A673 (cell line): ENCODE measurements at regions not wholly inside any gene's neighbourhood (a gene's known extent, or its start where the extent isn't known, plus 50 kb on each side); places are given as distances from the start of the nearest gene placed in this dataset.

ENCODE experiments used
- BruUV-seq: library from RNA; stranded (reverse); fragments of 400-500 nt; replicated peaks from 2 replicates; lab custom pipeline; 2021; lab: Mats Ljungman, UMichigan
- CTCF ChIA-PET: fragments of 300-600 bp; sonication (Branson Sonifier 250); formaldehyde crosslinking; loops from one replicate; lab custom pipeline; 2022; ENCODE audit warnings: antibody characterized with exemption; lab: Charles Lee
- POLR2A ChIA-PET: fragments of 300-600 bp; sonication (Branson Sonifier 250); formaldehyde crosslinking; loops from one replicate; lab custom pipeline; 2022; ENCODE audit warnings: antibody characterized with exemption; ENCODE audit not compliant: low non-redundant PET; lab: Charles Lee
- DNase-seq: peaks from one replicate; pipeline ENCODE4 v3.0.0-alpha.2; 2015; ENCODE audit warnings: low spot score
- H3K27ac ChIP-seq: fragments of 200-600 bp; sonication (generic); 2 replicates; pipeline ENCODE4 v1.5.1; 2016; ENCODE audit warnings: mixed run types, low read depth, mild to moderate bottlenecking, mixed read lengths, antibody characterized with exemption, low read length; ENCODE audit not compliant: poor library complexity, severe bottlenecking
- H3K27me3 ChIP-seq: fragments of 200-600 bp; sonication (generic); replicated peaks from 2 replicates; pipeline ENCODE4 v1.6.1; 2017; ENCODE audit warnings: mixed run types, low read depth, mild to moderate bottlenecking, mixed read lengths, antibody characterized with exemption, low read length; ENCODE audit not compliant: insufficient read depth, poor library complexity
- H3K36me3 ChIP-seq: fragments of 200-600 bp; sonication (generic); 2 replicates; pipeline ENCODE4 v1.6.1; 2016; ENCODE audit warnings: mixed run types, mild to moderate bottlenecking, mixed read lengths, antibody characterized with exemption, low read length; ENCODE audit not compliant: insufficient read depth, poor library complexity, severe bottlenecking
- H3K4me1 ChIP-seq: fragments of 200-600 bp; sonication (generic); 2 replicates; pipeline ENCODE4 v1.6.1; 2017; ENCODE audit warnings: mixed run types, mild to moderate bottlenecking, mixed read lengths, antibody characterized with exemption, low read length; ENCODE audit not compliant: insufficient read depth, poor library complexity, severe bottlenecking
- H3K4me3 ChIP-seq: fragments of 200-600 bp; sonication (generic); 2 replicates; pipeline ENCODE4 v1.5.1; 2016; ENCODE audit warnings: low read depth, mixed run types, mild to moderate bottlenecking, mixed read lengths, low read length; ENCODE audit not compliant: poor library complexity, severe bottlenecking
- H3K9me3 ChIP-seq: fragments of 200-600 bp; sonication (generic); 2 replicates; pipeline ENCODE4 v1.6.1; 2016; ENCODE audit warnings: mixed run types, low read depth, mild to moderate bottlenecking, mixed read lengths, antibody characterized with exemption, low read length; ENCODE audit not compliant: poor library complexity, severe bottlenecking
- EZH2 ChIP-seq: fragments of 200-600 bp; sonication (generic); IDR thresholded peaks from 2 replicates; pipeline ENCODE4 v1.6.1; 2017; ENCODE audit warnings: borderline replicate concordance, low read depth, mild to moderate bottlenecking, mixed read lengths, antibody characterized with exemption, low read length; ENCODE audit not compliant: poor library complexity, severe bottlenecking
- intact Hi-C: fragments of 100-400 bp; cut with micrococcal nuclease; formaldehyde crosslinking; loops from one replicate; pipeline ENCODE4 v1.10.0; 2022; ENCODE audit not compliant: unreplicated experiment
- TF ChIP-seq, protein P1 (sequence below): fragments of 300-800, 200-600 bp; sonication (generic); conservative IDR thresholded peaks from 2 replicates; pipeline ENCODE4 v1.5.1; 2017; ENCODE audit warnings: low read depth, mild to moderate bottlenecking, antibody characterized with exemption, low read length, moderate library complexity, mixed read lengths

DNA sequence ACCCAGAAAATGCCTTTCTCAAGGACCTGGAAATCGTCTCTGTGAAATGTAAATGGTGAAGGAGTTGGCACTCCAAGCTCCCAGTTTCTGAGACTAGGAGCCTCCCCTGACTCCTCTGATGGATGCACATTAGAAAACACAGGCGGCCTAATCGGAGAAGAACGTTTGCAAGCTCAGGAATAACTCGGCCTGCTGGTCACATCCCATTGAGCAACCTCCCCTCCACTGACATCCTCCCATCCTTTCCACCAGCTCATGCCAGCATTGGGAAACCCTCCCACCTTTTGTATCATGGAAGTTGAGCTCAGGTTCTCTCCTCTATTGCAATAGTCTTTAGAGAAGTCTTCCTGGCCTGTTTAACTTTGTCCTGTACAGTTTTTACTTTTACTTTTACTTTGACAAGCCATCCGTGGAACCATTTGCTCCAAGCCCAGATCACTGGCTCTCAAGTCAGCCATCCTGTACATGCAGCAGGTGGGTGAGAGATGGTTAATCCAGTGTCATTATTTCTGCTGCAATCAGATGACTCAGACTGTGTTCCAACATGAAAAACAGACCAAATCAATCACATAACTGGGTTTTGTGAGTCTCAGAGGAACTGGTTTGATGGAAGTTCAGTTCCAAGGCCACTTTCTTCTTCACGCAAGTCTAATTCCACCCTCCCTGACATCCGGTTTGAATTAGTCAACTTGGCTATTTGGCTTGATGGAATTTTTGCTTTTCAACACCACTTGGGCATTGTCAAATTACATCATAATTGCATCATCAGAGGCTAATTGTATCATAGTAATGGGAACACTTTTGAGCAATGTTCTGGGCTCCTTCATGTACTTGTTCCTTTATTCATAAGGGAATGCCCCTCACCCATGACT lies 619.4 kb upstream of the CDH4 start:
- no TSS peak for BruUV-seq
- Histone ChIP-seq H3K4me1 (no peaks in the 10 kb centered on the region), H3K36me3 (no peaks in the 10 kb centered on the region), H3K9me3 (no peaks in the 10 kb centered on the region), H3K27ac (no peak overlapping the region), H3K27me3 (no peaks in the 10 kb centered on the region), H3K4me3 (no peak overlapping the region)
- DNase-seq: peak; percentile 70
- POLR2A ChIA-PET: no interaction called here
- TF ChIP-seq EZH2: no peak
- TF ChIP-seq, protein P1, sequence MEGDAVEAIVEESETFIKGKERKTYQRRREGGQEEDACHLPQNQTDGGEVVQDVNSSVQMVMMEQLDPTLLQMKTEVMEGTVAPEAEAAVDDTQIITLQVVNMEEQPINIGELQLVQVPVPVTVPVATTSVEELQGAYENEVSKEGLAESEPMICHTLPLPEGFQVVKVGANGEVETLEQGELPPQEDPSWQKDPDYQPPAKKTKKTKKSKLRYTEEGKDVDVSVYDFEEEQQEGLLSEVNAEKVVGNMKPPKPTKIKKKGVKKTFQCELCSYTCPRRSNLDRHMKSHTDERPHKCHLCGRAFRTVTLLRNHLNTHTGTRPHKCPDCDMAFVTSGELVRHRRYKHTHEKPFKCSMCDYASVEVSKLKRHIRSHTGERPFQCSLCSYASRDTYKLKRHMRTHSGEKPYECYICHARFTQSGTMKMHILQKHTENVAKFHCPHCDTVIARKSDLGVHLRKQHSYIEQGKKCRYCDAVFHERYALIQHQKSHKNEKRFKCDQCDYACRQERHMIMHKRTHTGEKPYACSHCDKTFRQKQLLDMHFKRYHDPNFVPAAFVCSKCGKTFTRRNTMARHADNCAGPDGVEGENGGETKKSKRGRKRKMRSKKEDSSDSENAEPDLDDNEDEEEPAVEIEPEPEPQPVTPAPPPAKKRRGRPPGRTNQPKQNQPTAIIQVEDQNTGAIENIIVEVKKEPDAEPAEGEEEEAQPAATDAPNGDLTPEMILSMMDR: no peak
- CTCF ChIA-PET: no interaction called here
- intact Hi-C loops: no loop called here

GRCh38 chr20:60634491-60635172 lies 617.4 kb upstream of the CDH4 start:
- no peak overlapping the region for H3K4me3 ChIP-seq
- ChIA-PET CTCF (no interaction called here), POLR2A (no interaction called here)
- no peaks in the 10 kb centered on the region for H3K4me1 ChIP-seq
- no peaks in the 10 kb centered on the region for H3K27me3 ChIP-seq
- no TSS peak for BruUV-seq
- intact Hi-C loops: no loop called here
- H3K9me3 ChIP-seq: no peaks in the 10 kb centered on the region
- no peak overlapping the region for H3K27ac ChIP-seq
- DNase-seq: no peak
- no peaks in the 10 kb centered on the region for H3K36me3 ChIP-seq
- TF ChIP-seq, protein P1: no peak
- no peak for TF ChIP-seq EZH2

DNA sequence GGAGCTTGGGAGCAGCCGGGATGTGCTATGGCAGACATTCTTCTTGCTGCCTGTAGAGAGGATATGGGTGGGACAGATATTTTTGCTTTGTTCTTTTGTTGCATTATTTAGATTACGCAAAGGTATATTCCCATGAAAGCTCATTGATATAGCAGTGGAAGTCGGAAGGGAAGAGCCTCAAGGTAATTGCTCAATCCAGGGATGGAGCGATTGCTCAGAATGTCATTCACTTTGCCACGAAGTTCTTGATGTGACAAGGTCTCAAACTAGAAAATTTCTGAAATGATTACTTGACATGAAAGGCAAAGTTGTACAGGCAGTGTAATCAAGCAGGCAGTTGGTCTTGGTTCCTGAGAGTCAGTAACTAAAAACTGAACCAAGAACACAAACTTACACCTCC lies 615.6 kb upstream of the CDH4 start:
- Histone ChIP-seq H3K27me3 (no peaks in the 10 kb centered on the region), H3K4me1 (no peaks in the 10 kb centered on the region), H3K4me3 (no peak overlapping the region), H3K9me3 (no peaks in the 10 kb centered on the region), H3K36me3 (no peaks in the 10 kb centered on the region), H3K27ac (no peak overlapping the region)
- no peak for DNase-seq
- CTCF ChIA-PET: no interaction called here
- POLR2A ChIA-PET: no interaction called here
- no TSS peak for BruUV-seq
- intact Hi-C loops: no loop called here
- TF ChIP-seq, protein P1: no peak
- TF ChIP-seq EZH2: no peak
